SK-N-SH (cell line): ENCODE measurements at regions not wholly inside any gene's neighbourhood (a gene's known extent, or its start where the extent isn't known, plus 50 kb on each side); places are given as distances from the start of the nearest gene placed in this dataset.

ENCODE experiments used
- ELF1 ChIP-seq: IDR thresholded peaks from 2 replicates; pipeline ENCODE4 v1.4.0; 2012
- EP300 ChIP-seq, 2 experiments: IDR thresholded peaks; 2 replicates each; pipeline versions ENCODE4 v1.4.0 to v1.6.1; 2012; ENCODE audit warnings: borderline replicate concordance in 1 of 2, low read depth in 1 of 2, low read length in 1 of 2
- GATA2 ChIP-seq: sonication (generic); formaldehyde crosslinking; IDR thresholded peaks from 2 replicates; pipeline ENCODE4 v1.5.0; 2020; ENCODE audit warnings: mild to moderate bottlenecking, missing genetic modification reagents
- MEF2A ChIP-seq: IDR thresholded peaks from 2 replicates; pipeline ENCODE4 v1.4.0; 2012; ENCODE audit warnings: low read depth, borderline replicate concordance
- MXI1 ChIP-seq: IDR thresholded peaks from 2 replicates; pipeline ENCODE4 v1.6.1; 2012; ENCODE audit warnings: mild to moderate bottlenecking, low read depth, low read length, improper control_type of control experiment
- POLR2AphosphoS5 ChIP-seq: IDR thresholded peaks from 2 replicates; pipeline ENCODE4 v1.6.1; 2012; ENCODE audit warnings: low read depth, low read length
- RCOR1 ChIP-seq: fragments of 150-350 bp; IDR thresholded peaks from 2 replicates; pipeline ENCODE4 v1.6.1; 2017; ENCODE audit warnings: antibody characterized with exemption, low read length
- RFX5 ChIP-seq: IDR thresholded peaks from 2 replicates; pipeline ENCODE4 v1.6.1; 2012; ENCODE audit warnings: mild to moderate bottlenecking, improper control_type of control experiment, low read length
- SIN3A ChIP-seq: IDR thresholded peaks from 2 replicates; pipeline ENCODE4 v1.6.1; 2012; ENCODE audit warnings: low read depth, mild to moderate bottlenecking, low read length, moderate library complexity, borderline replicate concordance
- SMC3 ChIP-seq: IDR thresholded peaks from 2 replicates; pipeline ENCODE4 v1.6.1; 2012; ENCODE audit warnings: low read depth, low read length, improper control_type of control experiment
- TF ChIP-seq, protein P1 (sequence below): fragments of 200-600 bp; sonication (generic); IDR thresholded peaks from 2 replicates; pipeline ENCODE4 v1.6.1; 2017; ENCODE audit warnings: antibody characterized with exemption, mild to moderate bottlenecking, moderate library complexity
- TF ChIP-seq, protein P2 (sequence below): fragments of 150-350 bp; IDR thresholded peaks from 2 replicates; pipeline ENCODE4 v1.6.1; 2017; ENCODE audit warnings: antibody characterized with exemption, low read length, low read depth, borderline replicate concordance
- TF ChIP-seq, protein P3 (sequence below): IDR thresholded peaks from 2 replicates; pipeline ENCODE4; 2012

DNA sequence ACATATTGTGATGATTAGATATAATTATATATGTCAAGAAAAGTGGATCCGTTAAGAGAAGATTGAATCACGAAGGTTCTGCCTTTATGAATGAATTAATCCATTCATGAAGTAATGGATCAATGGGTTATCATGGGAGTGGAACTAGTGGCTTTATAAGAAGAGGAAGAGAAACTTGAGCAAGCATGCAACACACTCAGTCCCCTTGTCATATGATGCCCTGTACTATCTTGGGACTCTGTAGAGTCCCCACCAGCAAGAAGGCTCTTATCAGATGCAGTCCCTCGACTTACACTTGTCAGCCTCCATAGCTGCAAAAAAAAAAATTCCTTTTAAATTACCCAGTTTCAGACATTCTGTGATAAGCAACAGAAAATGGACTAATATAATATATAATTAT lies 301.9 kb downstream of the RAP2B start:
- TF ChIP-seq EP300 (IDR thresholded peaks at IDR 0.05; ENCODE audit: borderline replicate concordance in 1 of 2, low read depth in 1 of 2, low read length in 1 of 2) (no peak), MEF2A (no peak), GATA2 (CRISPR knock-in tag) (no peak), RFX5 (no peak), MXI1 (no peak), RCOR1 (no peak), SMC3 (no peak), POLR2AphosphoS5 (no peak), SIN3A (no peak), ELF1 (no peak)
- TF ChIP-seq, protein P1, sequence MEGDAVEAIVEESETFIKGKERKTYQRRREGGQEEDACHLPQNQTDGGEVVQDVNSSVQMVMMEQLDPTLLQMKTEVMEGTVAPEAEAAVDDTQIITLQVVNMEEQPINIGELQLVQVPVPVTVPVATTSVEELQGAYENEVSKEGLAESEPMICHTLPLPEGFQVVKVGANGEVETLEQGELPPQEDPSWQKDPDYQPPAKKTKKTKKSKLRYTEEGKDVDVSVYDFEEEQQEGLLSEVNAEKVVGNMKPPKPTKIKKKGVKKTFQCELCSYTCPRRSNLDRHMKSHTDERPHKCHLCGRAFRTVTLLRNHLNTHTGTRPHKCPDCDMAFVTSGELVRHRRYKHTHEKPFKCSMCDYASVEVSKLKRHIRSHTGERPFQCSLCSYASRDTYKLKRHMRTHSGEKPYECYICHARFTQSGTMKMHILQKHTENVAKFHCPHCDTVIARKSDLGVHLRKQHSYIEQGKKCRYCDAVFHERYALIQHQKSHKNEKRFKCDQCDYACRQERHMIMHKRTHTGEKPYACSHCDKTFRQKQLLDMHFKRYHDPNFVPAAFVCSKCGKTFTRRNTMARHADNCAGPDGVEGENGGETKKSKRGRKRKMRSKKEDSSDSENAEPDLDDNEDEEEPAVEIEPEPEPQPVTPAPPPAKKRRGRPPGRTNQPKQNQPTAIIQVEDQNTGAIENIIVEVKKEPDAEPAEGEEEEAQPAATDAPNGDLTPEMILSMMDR, result no peak
- TF ChIP-seq, protein P2, sequence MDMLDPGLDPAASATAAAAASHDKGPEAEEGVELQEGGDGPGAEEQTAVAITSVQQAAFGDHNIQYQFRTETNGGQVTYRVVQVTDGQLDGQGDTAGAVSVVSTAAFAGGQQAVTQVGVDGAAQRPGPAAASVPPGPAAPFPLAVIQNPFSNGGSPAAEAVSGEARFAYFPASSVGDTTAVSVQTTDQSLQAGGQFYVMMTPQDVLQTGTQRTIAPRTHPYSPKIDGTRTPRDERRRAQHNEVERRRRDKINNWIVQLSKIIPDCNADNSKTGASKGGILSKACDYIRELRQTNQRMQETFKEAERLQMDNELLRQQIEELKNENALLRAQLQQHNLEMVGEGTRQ, result no peak
- TF ChIP-seq, protein P3, sequence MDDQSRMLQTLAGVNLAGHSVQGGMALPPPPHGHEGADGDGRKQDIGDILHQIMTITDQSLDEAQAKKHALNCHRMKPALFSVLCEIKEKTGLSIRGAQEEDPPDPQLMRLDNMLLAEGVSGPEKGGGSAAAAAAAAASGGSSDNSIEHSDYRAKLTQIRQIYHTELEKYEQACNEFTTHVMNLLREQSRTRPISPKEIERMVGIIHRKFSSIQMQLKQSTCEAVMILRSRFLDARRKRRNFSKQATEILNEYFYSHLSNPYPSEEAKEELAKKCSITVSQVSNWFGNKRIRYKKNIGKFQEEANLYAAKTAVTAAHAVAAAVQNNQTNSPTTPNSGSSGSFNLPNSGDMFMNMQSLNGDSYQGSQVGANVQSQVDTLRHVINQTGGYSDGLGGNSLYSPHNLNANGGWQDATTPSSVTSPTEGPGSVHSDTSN, result no peak
